Superior temporal gyrus (tissue), 1 donor: ENCODE measurements at regions not wholly inside any gene's neighbourhood (a gene's known extent, or its start where the extent isn't known, plus 50 kb on each side); places are given as distances from the start of the nearest gene placed in this dataset.

Experiments used
- DNase-seq: peaks from one replicate; pipeline ENCODE4 v3.0.0-alpha.2; 2016; ENCODE audit errors: extremely low spot score

DNA sequence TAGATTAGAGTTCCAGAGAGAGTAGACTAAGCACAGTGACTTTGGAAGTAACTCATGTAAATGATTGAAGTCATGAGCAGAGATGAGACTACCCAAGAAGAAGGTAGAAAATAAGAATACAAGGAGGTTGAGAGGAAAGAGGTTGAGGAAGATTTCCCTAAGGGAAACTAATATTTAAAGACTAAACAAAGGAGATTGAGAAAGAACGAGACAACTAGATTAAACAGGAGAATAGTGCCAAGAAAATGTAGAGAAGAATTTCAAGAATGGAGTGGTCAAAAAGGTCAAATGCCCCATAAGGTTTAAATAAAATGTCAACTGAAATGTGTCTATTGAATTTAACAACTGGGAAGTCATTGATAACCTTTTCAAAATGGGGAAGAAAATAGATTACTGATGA is 59.0 kb downstream of the RPS29 start:
- no peak for DNase-seq

DNA sequence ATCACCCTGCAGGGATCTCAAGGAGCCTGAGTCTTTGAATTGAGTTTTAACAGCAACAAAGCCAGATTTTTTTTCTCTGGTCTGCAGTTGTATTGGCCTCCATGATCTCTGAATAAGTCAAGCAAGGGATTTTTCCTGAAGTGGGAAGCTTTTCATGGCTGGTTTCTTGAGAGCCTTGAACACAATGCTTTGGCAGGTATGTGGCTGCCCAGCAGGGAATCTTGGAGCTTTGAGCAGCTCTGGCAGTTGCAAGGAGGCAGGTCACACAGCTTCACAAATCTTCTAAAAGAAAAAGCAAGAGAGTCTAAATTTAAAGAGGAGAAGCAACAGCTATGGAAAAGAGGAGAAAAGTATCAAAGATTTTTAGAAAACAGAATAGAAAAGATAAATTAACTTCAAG is 60.1 kb downstream of the RPS29 start:
- DNase-seq: no peak

DNA sequence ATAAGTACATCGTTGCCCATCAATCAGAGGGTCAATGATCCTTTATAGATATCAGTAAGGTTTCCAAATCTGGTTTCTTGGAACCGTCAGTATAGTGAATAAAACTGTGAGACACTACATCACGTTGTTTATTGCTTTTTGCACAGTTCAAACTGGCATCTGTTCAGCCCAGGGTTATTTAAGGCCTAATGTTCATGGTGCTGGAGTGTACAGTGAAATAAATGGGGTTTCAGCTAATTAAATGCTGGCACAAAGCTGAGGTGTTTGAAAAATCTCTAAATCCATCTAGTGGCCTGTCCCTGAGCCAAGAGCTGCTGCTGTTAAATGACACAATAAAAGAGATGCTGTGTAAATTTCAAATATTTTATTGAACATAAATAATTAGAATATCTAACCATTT is 69.9 kb downstream of the RPS29 start:
- no peak for DNase-seq

DNA sequence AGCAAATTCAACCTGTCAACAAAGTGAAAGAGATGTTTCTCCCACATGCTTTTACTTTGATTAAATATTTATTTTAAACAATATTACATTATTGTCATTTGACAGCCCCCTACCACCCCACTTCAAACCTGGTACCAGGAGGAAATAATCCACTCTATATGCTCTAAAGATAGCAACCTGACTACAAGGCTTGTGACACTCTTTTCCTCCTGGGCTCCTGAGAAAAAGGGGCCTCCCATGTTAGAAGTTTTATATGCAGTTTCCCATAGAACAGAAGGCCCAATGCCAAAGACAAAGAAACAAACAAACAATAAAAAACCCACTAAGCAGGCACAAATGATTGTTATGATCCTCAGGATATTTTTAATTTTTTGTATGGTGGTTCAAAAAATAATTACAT is 73.6 kb downstream of the RPS29 start:
- no peak for DNase-seq

DNA sequence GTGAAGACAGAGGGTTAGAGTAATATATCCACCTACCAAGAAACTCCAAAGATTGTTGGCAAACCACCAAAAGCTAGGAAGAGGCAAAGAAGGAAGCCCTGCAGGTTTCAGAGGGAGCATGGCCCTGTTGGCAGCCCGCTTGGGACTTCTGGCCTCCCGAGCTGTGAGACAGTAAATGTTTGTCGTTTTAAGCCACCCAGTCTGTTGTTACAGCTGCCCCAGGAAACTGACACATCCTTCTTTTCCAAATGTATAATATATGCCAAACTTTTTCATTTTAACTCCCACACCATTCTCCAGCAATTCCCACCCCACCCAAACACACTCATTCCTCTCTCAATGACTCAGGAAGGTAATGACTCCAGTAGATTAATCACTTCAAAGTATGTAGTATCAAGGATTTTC is 74.0 kb downstream of the RPS29 start:
- DNase-seq: peak; percentile 20

DNA sequence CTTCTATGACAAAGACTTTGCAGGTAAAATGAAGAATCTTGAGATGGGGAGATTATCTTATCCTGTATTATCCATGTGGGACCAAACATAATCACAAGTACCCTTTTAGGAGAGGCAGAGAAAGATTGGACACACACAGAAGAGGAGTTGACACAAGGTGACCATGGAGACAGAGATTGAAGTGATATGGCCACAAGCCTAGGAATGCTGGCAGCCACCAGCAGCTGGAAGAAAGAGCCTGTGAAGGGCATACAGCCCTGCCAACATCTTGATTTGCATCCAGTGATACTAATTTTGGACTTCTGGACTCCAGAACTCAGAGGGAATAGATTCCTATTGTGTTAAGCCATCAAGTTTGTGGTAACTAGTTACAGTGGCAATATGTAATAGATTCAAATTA is 78.1 kb downstream of the RPS29 start:
- no peak for DNase-seq

DNA sequence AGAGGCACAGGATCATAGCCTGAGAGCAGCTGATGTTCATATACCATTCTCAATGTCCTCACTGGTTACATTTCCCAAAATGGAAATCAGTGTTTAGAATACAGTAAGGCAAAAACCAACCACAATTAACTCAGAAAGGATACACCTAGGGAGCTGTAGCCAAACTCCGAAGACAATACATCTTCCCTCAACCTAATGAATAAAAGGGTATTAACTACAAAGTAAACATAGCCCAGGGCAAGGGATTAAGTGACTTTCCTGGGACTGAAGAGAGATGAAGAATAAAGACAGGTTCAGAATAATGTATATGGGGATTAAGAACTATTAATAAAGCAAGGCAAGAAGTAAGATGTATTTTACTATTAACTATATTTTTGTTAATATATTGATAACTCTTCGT is 79.5 kb downstream of the RPS29 start:
- DNase-seq: no peak

DNA sequence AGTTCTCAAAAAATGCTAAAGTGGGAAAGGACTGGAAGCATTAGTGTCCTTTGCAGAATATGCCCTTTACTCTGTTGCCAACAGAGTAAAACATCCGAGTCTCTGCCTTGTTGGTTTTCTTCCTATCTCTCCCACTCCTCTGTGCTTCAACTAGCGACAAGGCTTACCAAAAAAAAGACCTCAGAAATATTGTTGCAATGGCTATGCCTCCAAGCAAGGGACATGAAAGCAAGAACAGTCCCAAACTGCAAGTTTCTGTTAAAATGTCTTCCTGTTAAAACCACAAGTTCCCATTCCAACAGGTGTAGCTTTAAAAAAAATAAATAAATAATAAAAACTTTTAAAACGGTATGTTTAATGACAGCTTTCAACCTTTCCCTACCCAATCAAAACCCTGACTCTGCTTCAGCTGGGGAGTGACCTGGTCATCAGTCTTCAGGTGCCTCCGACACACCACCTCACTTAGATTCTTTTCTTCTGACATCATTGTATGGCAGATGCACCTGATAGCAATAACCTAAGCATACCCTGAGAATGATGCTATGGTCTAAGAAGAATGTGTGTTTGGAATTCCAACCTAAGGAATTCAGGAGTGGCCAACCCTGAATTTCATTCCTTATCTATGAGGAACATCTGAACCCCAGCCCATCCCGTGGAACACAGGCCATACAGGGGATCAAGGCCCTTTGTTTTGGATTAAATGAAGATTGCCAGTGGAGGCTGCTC is 81.0 kb downstream of the RPS29 start:
- no peak for DNase-seq

DNA sequence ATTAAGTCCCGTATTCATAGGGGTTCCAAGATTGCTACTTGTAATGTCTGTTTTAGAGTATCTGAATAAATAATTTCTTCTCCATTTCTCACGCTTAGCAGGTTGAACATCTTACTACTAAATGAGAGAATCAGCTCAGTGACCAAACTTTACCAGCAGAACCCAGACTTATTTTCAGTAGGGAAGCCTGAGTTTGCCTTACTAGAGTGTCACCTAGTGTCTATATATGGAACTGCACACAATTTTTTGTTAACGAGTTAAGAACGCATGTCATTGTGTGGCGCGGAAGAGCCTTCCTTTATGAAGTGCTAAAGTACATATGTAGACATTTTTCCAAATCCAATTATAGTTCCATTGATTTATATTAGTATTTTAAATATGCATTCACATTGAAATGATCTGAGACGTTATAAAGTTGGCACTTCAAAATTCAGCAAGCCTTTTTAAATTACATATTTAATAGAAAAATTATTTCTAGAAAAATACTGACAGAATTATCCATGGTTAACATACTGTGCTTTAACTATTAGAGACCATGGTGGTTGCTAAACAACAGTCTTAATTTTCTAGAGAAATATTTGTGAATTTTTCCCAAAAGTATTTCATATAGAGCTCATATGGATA is 88.3 kb downstream of the RPS29 start:
- DNase-seq: peak; percentile 94

DNA sequence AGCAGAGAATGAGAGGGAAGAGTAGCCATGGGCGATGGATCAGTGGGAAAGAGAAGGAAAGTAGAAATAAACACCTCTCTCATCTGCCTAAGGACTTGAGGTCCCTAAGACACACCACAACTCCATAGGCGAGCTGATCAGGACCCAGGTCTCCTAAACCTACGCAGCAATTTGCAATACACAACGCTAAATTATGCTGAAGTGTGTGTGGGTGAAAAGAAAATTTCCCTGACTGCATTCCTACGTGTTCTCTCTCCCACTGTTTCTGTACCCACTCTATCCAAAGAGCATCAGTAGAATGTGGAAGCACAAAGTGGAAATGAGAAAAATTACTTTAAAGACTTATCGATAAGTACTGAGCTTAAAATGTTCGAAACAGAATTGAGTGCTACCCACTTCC is 88.9 kb downstream of the RPS29 start:
- DNase-seq: no peak

DNA sequence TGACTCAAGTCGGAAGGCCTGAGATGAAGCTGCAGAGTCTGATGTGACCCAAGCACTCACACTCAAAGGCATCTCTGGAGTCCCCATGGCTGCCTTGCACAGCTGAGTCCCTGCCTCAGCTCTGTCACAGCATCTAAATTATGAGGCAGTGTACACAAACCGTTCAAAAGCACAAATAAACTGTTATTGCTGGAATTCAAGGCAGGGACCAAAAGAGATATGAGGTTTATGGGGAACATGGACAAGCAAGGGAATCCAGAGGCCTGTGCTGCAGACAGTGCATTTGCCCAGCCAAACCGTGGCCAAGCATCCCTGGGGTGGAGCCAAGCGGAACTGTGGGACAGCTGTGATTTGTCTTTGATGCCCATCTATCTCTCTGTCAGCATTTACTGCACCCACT is 91.3 kb downstream of the RPS29 start:
- DNase-seq: no peak

DNA sequence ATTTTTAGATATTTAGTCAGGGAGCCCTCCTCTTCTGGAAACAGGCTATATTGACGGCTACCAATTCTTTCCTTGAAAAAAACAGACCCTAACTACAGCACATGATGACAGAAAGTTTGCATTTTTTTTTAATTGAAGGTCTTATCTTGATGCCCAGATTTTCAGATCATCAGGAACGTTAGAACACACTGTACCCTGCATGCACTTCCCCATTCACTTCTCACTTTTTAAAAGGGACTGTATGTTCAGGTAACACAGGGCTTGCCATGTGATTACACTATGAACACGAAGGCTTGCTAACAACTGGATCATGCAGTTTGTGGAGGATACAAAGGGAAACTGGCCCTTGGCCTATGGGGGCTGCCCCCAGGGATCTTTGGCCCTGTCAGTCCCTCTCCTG is 92.6 kb downstream of the RPS29 start:
- DNase-seq: no peak

DNA sequence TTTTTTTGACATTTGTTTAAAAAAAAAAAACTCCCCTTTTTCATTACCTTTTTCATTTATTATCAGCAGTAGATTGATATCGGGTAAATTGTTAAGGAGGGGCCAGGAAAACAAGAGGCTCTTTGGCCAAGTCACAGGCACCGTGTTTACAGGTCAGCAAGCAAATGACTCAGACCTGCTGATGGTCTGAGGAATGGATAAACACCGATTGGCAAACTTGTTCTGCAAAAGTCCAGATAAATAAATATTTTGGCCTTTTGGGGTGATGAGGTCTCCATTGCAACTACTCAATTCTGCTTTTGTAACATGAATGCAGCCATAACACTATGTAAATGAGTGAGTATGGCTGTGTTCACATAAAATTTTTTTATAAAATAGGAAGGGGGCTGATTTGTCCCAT is 94.0 kb downstream of the RPS29 start:
- DNase-seq: no peak

DNA sequence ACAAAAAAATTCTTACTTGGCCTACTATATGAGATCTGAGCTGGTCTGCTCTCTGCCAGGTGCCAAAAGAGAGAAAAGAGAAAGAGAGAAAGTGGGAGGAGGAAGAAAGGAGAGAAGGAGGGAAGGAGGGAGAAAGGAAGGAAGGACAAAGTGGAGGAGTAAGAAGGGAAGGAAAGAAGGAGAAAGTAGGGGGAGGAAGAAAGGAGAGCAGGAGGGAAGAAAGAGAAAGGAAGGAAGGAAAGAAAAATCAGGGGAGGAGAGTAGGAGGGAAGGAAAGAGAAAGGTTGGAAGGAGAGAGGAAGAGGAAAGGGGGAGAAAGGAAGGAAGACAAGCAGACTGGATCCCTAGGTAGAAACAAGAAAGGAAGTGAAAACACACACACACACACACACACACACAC is 96.8 kb downstream of the RPS29 start:
- DNase-seq: no peak

DNA sequence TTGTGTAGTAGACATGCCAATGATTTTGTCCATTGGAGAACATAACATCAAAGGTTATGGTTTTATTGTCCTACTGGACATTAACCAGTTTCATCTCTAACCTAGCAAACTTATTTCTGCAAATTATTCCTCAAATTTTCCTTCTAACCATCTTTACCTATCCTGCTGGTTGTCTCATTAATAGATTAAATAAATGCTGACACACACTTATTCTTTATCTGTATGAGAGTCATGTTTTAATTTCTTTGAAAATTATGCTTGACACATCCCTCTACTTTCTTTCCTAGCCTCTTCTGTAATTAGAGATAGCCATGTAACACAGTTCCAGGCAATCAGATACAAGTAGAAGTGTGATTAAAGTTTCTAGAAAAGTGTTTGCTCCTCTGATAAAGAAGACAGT is 98.9 kb downstream of the RPS29 start:
- no peak for DNase-seq

DNA sequence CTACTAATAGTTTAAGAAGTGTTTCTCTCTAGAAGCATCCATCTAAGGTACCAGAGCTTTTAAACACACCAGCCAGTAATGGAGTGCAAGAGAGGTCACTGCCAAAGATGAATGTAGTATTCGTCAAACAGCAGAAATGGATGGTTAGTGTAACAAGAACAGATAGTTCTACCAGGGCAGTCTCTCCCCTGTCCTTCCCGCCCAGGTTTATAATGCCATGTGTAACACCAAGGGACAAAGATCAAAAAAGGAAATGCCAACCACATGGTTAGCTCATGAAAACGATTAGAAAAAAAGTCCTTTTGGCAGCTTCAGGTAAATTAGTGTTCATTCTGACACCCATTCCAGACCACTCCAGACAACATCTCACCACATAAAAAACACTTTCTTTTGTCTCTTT is 100.9 kb downstream of the RPS29 start:
- DNase-seq: no peak

DNA sequence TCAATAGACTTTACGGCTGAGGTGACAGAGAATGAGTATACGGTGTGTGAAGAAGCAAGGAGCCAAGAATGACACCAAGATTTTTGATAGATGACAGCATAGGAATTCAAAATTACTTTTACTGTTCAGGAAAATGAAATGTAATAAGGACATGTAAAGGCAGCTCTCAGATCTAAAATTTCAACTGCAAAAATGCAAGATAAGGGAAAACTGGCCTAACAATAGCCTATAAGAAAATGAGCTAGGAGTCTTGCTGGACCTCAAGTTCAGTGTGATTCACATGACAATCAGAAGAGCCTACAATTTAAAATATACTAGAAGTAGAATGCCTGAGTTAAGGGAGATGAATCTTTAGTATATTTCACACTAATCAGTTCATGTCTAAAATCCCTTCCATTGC is 102.0 kb downstream of the RPS29 start:
- DNase-seq: no peak

DNA sequence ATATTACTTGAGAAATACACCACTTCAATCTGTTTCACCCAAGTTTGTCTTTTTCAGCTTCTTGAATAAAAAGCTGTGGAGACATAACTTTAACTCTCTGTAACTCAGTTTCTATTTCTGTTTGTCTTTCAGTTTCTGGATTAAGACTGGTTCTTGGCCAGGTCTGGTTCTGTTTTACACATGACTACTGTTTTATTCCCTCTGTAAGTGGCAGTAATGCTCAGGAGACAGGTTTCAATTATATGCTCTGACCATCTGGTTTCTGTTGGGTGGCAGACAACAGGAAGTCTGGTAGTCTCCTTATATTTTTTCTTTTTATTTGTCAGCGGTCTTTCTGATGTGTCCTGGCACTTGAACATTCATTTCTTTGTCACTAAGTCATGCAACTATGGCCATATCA is 102.9 kb downstream of the RPS29 start:
- no peak for DNase-seq

DNA sequence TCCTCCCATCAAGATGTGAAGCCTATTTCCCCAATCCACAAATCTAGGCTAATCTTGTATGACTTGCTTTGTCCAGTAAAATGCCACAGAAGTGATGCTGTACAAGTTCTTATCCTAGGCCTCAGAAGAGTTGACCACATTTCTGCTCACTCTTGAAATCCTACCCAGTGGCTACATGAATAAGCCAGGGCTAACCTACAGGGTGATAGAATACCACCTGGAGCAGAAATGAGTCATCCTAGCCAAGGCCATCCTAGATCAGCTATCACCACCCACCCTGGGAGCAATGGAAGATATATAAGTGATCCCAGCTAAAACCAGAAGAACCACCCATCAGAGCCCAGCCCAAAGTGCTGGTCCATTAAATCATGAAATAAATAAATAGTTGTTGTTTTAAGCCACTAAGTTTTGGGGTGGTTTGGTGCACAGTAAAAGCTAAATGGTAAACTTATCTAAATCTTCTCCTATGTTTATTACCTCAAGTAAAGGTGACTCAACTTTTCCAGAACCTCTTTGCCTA is 105.1 kb downstream of the RPS29 start:
- DNase-seq: no peak

DNA sequence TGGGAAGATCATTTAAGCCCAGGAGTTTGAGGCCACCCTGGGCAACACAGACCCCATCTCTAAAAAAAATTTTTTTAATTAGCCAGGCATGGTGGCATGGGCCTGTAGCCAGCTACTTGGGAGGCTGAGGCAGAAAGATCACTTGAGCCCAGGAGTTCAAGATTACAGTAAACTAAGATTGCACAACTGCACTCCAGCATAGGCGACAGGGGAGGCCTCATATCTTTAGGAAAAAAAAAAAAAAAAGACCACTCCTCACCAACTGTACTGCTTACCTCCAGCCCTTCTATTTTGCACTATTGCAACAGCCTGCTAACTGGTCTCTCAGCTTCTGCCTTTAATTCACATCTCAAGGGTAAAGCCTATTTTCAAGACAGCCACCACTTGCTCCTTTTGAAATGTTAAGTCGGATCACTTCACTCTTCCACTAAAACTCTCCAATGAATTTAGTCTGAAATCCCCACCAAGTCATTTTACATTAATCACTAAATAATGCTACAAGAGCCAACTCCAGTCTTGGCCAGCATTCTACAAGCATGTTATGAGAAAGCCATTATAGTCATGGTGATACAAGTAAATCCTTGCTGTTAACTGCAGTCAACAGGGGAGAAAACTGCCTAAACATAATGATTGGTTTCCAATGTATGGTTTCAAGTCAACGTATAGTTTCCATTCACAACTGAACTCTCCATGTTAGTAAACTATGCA is 106.0 kb downstream of the RPS29 start:
- no peak for DNase-seq

DNA sequence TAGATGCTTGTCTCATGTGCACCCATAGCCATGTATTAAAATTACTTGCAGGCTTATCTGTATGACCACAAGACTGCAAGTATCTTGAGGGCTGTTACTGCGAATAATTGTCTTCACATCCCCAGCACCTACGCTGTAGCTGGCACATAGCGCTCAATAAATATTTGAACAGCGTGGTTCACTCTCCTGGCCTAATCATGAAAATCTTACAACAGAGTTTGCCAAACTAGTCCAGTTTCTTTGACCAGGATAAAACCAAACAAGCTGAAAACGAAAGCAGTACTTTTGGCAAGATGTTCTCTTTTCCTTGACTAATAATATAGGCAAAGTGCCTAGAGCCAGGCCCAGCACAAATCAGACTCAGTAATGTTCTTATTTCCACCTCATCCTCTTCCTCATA is 106.7 kb downstream of the RPS29 start:
- DNase-seq: no peak

DNA sequence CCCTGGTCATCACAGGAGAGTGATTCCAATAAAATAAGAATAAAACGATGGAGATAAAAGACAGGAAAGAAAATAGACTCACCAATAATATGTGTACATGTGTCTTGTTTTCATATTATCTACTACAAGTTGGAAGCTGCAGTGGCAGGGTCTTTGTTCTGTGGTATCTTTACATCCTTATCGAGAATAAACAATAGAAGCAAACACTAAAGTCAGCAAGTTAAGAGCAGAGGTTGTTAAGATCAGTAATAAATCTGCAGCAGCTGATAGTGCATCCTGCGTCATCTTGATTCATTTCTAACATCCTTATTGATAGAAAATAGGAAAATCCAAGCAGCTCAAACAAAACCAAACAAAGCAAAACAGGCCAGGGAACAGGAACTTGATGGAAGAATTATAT is 107.4 kb downstream of the RPS29 start:
- DNase-seq: no peak

DNA sequence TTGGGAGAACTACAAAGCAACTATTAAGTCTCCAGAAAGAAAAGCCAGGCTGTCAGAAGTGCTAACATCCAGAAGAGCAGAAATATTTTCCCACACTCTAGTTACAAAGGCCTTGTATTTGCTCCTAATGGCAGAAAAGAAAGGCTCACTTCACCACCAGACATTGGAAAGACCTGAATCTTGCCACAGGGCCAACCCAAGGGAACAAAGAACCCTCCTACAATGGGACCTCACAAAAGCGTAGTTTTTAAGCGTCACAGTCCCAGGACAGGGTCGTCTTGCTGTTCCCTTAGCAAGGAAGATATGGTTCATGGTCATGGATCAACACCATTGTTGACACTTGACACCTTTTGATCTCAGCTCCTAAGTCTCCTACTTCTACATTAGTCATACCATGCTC is 119.1 kb downstream of the RPS29 start:
- DNase-seq: no peak
